ENCODE measurements at regions not wholly inside any gene's neighbourhood (a gene's known extent, or its start where the extent isn't known, plus 50 kb on each side); places are given as distances from the start of the nearest gene placed in this dataset.

DNA sequence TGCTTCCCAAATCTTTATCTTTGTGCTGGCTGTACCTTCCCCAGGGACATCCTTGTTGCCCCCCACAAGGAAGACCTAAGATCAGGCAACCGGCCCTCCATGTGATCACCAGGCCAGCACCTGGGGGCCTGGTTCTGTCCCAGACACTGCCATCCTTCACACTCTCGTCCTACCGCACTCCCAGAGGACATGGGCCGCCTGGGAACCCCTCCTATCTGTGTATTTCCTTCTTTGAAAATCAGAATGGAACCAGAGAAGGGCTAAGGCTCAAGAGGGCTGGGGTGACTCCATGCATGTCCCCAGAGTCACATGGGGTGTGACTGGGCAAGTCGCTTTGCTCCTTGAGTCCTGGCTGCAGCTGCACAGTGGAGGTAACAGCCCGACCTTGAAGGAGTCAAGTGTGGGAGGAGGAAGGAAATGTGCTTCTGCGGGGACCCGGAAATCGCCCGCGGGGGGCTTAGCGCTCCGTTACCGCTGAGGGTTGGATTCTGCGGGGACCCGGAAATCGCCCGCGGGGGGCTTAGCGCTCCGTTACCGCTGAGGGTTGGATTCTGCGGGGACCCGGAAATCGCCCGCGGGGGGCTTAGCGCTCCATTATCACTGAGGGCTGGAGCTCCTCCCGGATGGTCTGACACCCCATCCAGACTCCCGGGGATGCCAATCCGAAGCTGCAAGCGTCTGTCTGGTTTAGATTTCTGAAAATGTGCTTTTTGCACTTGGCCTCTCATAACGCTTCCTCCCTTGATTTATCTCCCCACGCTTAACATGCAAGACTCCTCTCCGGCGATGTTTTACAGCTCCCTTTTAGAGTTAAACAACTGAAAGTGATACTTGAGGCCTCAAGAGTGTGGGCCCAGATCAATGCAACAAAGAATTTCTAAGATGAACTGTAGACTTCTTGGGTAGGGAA is 278.9 kb downstream of the NPHP4 start:
- TF ChIP-seq, protein P1, sequence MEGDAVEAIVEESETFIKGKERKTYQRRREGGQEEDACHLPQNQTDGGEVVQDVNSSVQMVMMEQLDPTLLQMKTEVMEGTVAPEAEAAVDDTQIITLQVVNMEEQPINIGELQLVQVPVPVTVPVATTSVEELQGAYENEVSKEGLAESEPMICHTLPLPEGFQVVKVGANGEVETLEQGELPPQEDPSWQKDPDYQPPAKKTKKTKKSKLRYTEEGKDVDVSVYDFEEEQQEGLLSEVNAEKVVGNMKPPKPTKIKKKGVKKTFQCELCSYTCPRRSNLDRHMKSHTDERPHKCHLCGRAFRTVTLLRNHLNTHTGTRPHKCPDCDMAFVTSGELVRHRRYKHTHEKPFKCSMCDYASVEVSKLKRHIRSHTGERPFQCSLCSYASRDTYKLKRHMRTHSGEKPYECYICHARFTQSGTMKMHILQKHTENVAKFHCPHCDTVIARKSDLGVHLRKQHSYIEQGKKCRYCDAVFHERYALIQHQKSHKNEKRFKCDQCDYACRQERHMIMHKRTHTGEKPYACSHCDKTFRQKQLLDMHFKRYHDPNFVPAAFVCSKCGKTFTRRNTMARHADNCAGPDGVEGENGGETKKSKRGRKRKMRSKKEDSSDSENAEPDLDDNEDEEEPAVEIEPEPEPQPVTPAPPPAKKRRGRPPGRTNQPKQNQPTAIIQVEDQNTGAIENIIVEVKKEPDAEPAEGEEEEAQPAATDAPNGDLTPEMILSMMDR (IDR thresholded peaks at IDR 0.05), result no peak
- no peak for TF ChIP-seq POLR2A (IDR thresholded peaks at IDR 0.05)
- no peak for TF ChIP-seq POLR2AphosphoS5 (IDR thresholded peaks at IDR 0.05)

All from prostate gland (tissue), 2 donors.